ENCODE measurements at regions not wholly inside any gene's neighbourhood (a gene's known extent, or its start where the extent isn't known, plus 50 kb on each side); places are given as distances from the start of the nearest gene placed in this dataset.

DNA sequence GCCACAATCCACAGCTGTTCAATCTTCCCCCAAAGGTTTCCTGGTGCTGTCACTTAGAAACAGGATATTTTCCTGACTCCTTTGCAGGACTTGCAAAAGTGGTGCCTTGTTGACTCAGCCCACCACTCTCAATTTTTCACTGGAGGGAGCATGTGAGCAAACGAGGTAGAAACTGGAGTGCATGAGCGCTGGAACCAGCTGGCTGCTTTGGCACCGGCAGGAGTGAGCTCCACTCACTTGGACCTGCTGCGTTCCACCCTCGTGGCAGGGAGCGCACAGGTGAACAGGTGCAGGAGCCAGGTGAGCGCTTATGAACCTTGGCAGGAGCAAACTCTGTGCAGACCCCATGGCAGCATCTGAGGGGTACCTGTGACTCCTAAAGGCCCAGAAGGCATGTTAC is 364.1 kb upstream of the RORB start:
- DNase-seq (ENCODE audit: low spot score) = no peak
- H3K4me1 Mint-ChIP-seq (ENCODE audit: unreplicated experiment) = peaks cover 5% of the 10 kb centered on the region
- TF ChIP-seq, protein P1, sequence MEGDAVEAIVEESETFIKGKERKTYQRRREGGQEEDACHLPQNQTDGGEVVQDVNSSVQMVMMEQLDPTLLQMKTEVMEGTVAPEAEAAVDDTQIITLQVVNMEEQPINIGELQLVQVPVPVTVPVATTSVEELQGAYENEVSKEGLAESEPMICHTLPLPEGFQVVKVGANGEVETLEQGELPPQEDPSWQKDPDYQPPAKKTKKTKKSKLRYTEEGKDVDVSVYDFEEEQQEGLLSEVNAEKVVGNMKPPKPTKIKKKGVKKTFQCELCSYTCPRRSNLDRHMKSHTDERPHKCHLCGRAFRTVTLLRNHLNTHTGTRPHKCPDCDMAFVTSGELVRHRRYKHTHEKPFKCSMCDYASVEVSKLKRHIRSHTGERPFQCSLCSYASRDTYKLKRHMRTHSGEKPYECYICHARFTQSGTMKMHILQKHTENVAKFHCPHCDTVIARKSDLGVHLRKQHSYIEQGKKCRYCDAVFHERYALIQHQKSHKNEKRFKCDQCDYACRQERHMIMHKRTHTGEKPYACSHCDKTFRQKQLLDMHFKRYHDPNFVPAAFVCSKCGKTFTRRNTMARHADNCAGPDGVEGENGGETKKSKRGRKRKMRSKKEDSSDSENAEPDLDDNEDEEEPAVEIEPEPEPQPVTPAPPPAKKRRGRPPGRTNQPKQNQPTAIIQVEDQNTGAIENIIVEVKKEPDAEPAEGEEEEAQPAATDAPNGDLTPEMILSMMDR (IDR thresholded peaks at IDR 0.05; ENCODE audit: unreplicated experiment) = no peak
- H3K27ac Mint-ChIP-seq (ENCODE audit: unreplicated experiment) = no peak overlapping the region
- no peaks in the 10 kb centered on the region for H3K36me3 Mint-ChIP-seq (ENCODE audit: low read depth, unreplicated experiment)
- no peak overlapping the region for H3K4me3 Mint-ChIP-seq (ENCODE audit: unreplicated experiment)
- peaks cover 2% of the 10 kb centered on the region for H3K27me3 Mint-ChIP-seq (ENCODE audit: unreplicated experiment)
- H3K9me3 Mint-ChIP-seq (ENCODE audit: unreplicated experiment) = no peaks in the 10 kb centered on the region

DNA sequence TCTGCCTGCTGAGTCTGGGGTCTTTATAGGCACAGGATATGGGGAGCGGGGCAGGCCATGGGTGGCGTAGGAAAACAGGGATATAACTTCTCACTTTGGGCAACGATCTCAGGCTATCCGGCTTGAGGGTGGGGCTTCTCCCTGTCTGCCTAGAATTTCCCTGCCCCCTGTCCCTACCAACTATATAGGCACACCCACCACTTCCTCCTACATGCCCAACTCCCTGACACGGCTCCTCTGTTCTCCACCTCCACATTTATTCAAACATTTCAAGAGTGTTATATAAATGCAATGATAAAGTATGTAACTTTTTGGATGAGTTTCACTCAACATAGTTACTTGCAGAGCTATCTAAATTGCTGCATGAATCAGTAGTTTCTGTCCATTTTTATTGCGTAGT is 363.2 kb upstream of the RORB start:
- H3K9me3 Mint-ChIP-seq (ENCODE audit: unreplicated experiment) = no peaks in the 10 kb centered on the region
- no peak overlapping the region for H3K27ac Mint-ChIP-seq (ENCODE audit: unreplicated experiment)
- no peaks in the 10 kb centered on the region for H3K4me1 Mint-ChIP-seq (ENCODE audit: unreplicated experiment)
- no peak overlapping the region for H3K4me3 Mint-ChIP-seq (ENCODE audit: unreplicated experiment)
- no peaks in the 10 kb centered on the region for H3K36me3 Mint-ChIP-seq (ENCODE audit: low read depth, unreplicated experiment)
- DNase-seq (ENCODE audit: low spot score) = no peak
- TF ChIP-seq, protein P1 (IDR thresholded peaks at IDR 0.05; ENCODE audit: unreplicated experiment) = no peak
- H3K27me3 Mint-ChIP-seq (ENCODE audit: unreplicated experiment) = no peaks in the 10 kb centered on the region

DNA sequence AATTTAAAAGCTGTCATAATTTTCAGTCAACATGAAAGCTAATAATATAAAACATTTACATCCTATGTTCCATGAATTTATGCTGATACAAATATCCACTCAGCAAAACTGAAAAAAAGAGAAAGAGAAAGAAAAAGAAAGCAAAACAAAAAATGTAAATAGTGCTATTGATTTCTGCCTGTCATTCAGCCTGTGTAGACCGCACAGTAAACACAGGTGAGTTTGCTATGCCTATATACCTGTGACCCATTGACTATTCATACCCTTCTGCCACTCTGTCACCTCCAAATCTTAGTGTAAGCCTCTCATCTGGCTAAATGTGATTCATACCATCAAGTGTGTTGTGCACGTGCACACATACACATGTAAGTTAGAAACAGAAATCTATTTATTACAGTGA is 359.0 kb upstream of the RORB start:
- DNase-seq (ENCODE audit: low spot score) = no peak
- H3K4me1 Mint-ChIP-seq (ENCODE audit: unreplicated experiment) = no peaks in the 10 kb centered on the region
- no peak overlapping the region for H3K4me3 Mint-ChIP-seq (ENCODE audit: unreplicated experiment)
- H3K27ac Mint-ChIP-seq (ENCODE audit: unreplicated experiment) = no peak overlapping the region
- TF ChIP-seq, protein P1 (IDR thresholded peaks at IDR 0.05; ENCODE audit: unreplicated experiment) = no peak
- no peaks in the 10 kb centered on the region for H3K27me3 Mint-ChIP-seq (ENCODE audit: unreplicated experiment)
- H3K9me3 Mint-ChIP-seq (ENCODE audit: unreplicated experiment) = no peaks in the 10 kb centered on the region
- H3K36me3 Mint-ChIP-seq (ENCODE audit: low read depth, unreplicated experiment) = no peaks in the 10 kb centered on the region

DNA sequence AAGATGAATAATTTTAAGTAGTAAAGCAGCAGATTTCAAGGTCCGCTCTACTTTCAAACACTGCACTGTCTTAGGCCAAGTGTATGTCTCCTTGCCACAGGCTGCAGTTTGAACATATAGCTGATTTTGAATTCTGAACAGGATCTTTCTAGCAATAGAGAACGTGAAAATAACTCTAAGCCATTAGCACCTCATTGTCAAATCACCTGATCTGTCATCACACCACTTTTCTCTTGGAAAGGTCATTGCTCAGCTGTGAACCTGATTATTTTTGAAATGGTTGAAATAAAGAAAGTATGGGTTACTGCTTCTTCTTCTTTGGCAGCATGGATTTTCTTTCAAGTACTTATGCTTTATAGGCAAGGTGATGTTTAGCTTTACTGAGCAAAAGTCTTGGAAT is 357.0 kb upstream of the RORB start:
- H3K27me3 Mint-ChIP-seq (ENCODE audit: unreplicated experiment) = no peaks in the 10 kb centered on the region
- no peak for DNase-seq (ENCODE audit: low spot score)
- no peaks in the 10 kb centered on the region for H3K36me3 Mint-ChIP-seq (ENCODE audit: low read depth, unreplicated experiment)
- H3K4me3 Mint-ChIP-seq (ENCODE audit: unreplicated experiment) = no peak overlapping the region
- no peaks in the 10 kb centered on the region for H3K4me1 Mint-ChIP-seq (ENCODE audit: unreplicated experiment)
- H3K27ac Mint-ChIP-seq (ENCODE audit: unreplicated experiment) = no peak overlapping the region
- TF ChIP-seq, protein P1 (IDR thresholded peaks at IDR 0.05; ENCODE audit: unreplicated experiment) = no peak
- H3K9me3 Mint-ChIP-seq (ENCODE audit: unreplicated experiment) = no peaks in the 10 kb centered on the region

DNA sequence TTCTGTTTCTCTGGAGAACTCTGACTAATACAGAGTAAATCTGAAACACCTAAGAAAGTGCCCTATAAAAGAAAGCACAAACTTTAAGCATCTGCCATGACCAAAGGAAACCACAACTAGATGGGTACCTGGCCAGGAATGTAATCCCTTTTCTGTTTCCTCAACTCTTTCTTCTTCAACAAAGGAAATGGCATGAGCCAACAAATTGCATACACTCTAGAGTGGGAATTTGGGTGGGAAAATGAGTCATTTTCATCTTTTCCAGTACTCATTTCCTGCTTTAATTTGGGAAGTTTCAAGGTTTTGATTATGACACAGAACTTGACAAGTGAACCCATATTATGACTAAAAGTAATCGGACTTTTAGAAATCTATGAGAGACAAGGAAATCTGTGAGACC is 349.2 kb upstream of the RORB start:
- no peaks in the 10 kb centered on the region for H3K4me1 Mint-ChIP-seq (ENCODE audit: unreplicated experiment)
- DNase-seq (ENCODE audit: low spot score) = no peak
- no peaks in the 10 kb centered on the region for H3K27me3 Mint-ChIP-seq (ENCODE audit: unreplicated experiment)
- H3K27ac Mint-ChIP-seq (ENCODE audit: unreplicated experiment) = no peak overlapping the region
- no peaks in the 10 kb centered on the region for H3K36me3 Mint-ChIP-seq (ENCODE audit: low read depth, unreplicated experiment)
- H3K9me3 Mint-ChIP-seq (ENCODE audit: unreplicated experiment) = no peaks in the 10 kb centered on the region
- TF ChIP-seq, protein P1 (IDR thresholded peaks at IDR 0.05; ENCODE audit: unreplicated experiment) = no peak
- no peak overlapping the region for H3K4me3 Mint-ChIP-seq (ENCODE audit: unreplicated experiment)
